Nephron progenitor cell (in vitro differentiated cells): ENCODE measurements at regions not wholly inside any gene's neighbourhood (a gene's known extent, or its start where the extent isn't known, plus 50 kb on each side); places are given as distances from the start of the nearest gene placed in this dataset.
"Not testable (repeated sequence)": the region's sequence is repeated elsewhere in the genome, so short reads cannot be mapped to it uniquely, and the experiment has no call there.

Experiments
- DNase-seq: peaks from one replicate; pipeline ENCODE4 v3.0.0; 2021
- H3K27ac Mint-ChIP-seq: 2 replicates; pipeline ENCODE4 v1.8.0; 2021; ENCODE audit warnings: mild to moderate bottlenecking, moderate library complexity, mixed read lengths
- H3K27me3 Mint-ChIP-seq: 2 replicates; pipeline ENCODE4 v1.8.0; 2021; ENCODE audit warnings: mild to moderate bottlenecking, low read depth, mixed read lengths; ENCODE audit not compliant: poor library complexity
- H3K36me3 Mint-ChIP-seq: 2 replicates; pipeline ENCODE4 v1.8.0; 2021; ENCODE audit warnings: low read depth, mixed read lengths
- H3K4me1 Mint-ChIP-seq: 2 replicates; pipeline ENCODE4 v1.8.0; 2021; ENCODE audit warnings: mixed read lengths
- H3K4me3 Mint-ChIP-seq: 2 replicates; pipeline ENCODE4 v1.8.0; 2021; ENCODE audit warnings: mild to moderate bottlenecking, moderate library complexity, mixed read lengths
- H3K9me3 Mint-ChIP-seq: 2 replicates; pipeline ENCODE4 v1.8.0; 2021; ENCODE audit warnings: mild to moderate bottlenecking, moderate library complexity, mixed read lengths
- CTCF ChIP-seq: fragments of 200-600 bp; sonication (generic); IDR thresholded peaks from 2 replicates; pipeline ENCODE4 v1.5.0; 2021; ENCODE audit warnings: antibody characterized with exemption

- not testable (repeated sequence) for H3K4me3 Mint-ChIP-seq, H3K27me3 Mint-ChIP-seq, DNase-seq, H3K27ac Mint-ChIP-seq, H3K4me1 Mint-ChIP-seq
- Mint-ChIP-seq H3K9me3 (peaks cover 40% of the 10 kb centered on the region), H3K36me3 (peaks cover 26% of the 10 kb centered on the region)
Observed at GRCh38 chr6:26951211-26951610, 291.7 kb upstream of the ZNF322 start.

GRCh38 chr6:26956078-26956600 is 291.4 kb upstream of the PRSS16 start:
- not testable (repeated sequence) for H3K27me3 Mint-ChIP-seq, H3K4me1 Mint-ChIP-seq
- peaks cover 24% of the 10 kb centered on the region for H3K36me3 Mint-ChIP-seq
- H3K27ac Mint-ChIP-seq: peak overlapping the region; percentile 90
- peaks cover 30% of the 10 kb centered on the region for H3K9me3 Mint-ChIP-seq
- DNase-seq: peak; percentile 50
- H3K4me3 Mint-ChIP-seq: peak overlapping the region; percentile 90

GRCh38 chr6:26956601-26957184 is 290.8 kb upstream of the PRSS16 start:
- Mint-ChIP-seq H3K36me3 (peaks cover 19% of the 10 kb centered on the region), H3K9me3 (peaks cover 25% of the 10 kb centered on the region), H3K4me3 (peak overlapping the region; percentile 83)
- peak; percentile 87 for DNase-seq
- H3K27ac Mint-ChIP-seq, H3K4me1 Mint-ChIP-seq, H3K27me3 Mint-ChIP-seq: not testable (repeated sequence)
- peak; percentile 55 for TF ChIP-seq CTCF

GRCh38 chr6:26957399-26958127 is 289.9 kb upstream of the PRSS16 start:
- not testable (repeated sequence) for DNase-seq, H3K27me3 Mint-ChIP-seq, H3K4me1 Mint-ChIP-seq
- Mint-ChIP-seq H3K9me3 (peaks cover 16% of the 10 kb centered on the region), H3K36me3 (peaks cover 13% of the 10 kb centered on the region), H3K27ac (peak overlapping the region; percentile 25), H3K4me3 (peak overlapping the region; percentile 83)

- not testable (repeated sequence) for H3K9me3 Mint-ChIP-seq, DNase-seq, H3K27me3 Mint-ChIP-seq, H3K4me1 Mint-ChIP-seq, H3K27ac Mint-ChIP-seq, H3K4me3 Mint-ChIP-seq, H3K36me3 Mint-ChIP-seq
Observed at GRCh38 chr6:26961236-26961635, 286.3 kb upstream of the PRSS16 start.

GRCh38 chr6:27002447-27002846 is 245.1 kb upstream of the PRSS16 start:
- no peaks in the 10 kb centered on the region for H3K4me1 Mint-ChIP-seq
- H3K36me3 Mint-ChIP-seq: peaks cover 8% of the 10 kb centered on the region
- no peaks in the 10 kb centered on the region for H3K27me3 Mint-ChIP-seq
- TF ChIP-seq CTCF: no peak
- no peak overlapping the region for H3K4me3 Mint-ChIP-seq
- no peak overlapping the region for H3K27ac Mint-ChIP-seq
- peaks cover 11% of the 10 kb centered on the region for H3K9me3 Mint-ChIP-seq
- DNase-seq: no peak

GRCh38 chr6:27007020-27007419 is 240.5 kb upstream of the PRSS16 start:
- TF ChIP-seq CTCF: no peak
- Mint-ChIP-seq H3K4me3 (no peak overlapping the region), H3K27me3 (peaks cover 5% of the 10 kb centered on the region), H3K27ac (no peak overlapping the region), H3K4me1 (no peaks in the 10 kb centered on the region), H3K9me3 (peaks cover 54% of the 10 kb centered on the region), H3K36me3 (peaks cover 53% of the 10 kb centered on the region)
- no peak for DNase-seq

- not testable (repeated sequence) for DNase-seq, H3K4me3 Mint-ChIP-seq, H3K4me1 Mint-ChIP-seq, H3K27ac Mint-ChIP-seq
- H3K9me3 Mint-ChIP-seq: peaks cover 68% of the 10 kb centered on the region
- peaks cover 11% of the 10 kb centered on the region for H3K27me3 Mint-ChIP-seq
- peaks cover 63% of the 10 kb centered on the region for H3K36me3 Mint-ChIP-seq
Observed at GRCh38 chr6:27008613-27009012, 238.9 kb upstream of the PRSS16 start.

GRCh38 chr6:27014053-27014452 is 233.4 kb upstream of the PRSS16 start:
- DNase-seq, H3K4me3 Mint-ChIP-seq, H3K27ac Mint-ChIP-seq, H3K4me1 Mint-ChIP-seq: not testable (repeated sequence)
- H3K36me3 Mint-ChIP-seq: peaks cover 79% of the 10 kb centered on the region
- peaks cover 92% of the 10 kb centered on the region for H3K9me3 Mint-ChIP-seq
- peaks cover 11% of the 10 kb centered on the region for H3K27me3 Mint-ChIP-seq
